ENCODE measurements at regions not wholly inside any gene's neighbourhood (a gene's known extent, or its start where the extent isn't known, plus 50 kb on each side); places are given as distances from the start of the nearest gene placed in this dataset.

DNA sequence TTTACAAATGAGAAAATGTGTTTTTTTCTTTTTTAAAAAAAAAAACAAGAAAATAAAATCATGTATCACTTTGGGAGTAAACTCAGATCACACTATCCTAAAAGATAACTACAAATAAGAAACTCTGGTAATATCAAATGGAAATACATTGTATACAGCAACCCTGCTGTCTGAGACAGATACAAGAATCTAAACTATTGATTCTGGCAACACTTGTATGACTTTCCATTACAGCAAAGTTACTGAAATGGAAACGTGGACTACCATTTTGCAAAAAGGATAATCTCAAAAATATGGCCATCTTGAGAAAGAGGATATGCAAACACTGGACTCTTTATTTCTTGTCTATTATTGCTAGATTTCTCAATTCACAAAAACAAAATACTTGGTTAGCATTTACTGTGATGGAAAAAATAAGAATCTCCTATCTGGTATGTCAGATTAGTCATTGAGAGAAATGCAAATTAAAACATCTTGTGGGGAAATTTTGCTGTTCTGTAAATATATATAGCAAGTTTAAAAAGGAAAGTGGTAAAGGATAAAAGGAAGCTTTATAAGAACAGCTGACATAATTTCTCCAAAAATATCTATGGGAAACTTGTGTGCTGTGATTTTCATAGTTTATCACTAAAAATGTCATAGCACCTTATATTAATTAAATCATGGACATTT lies 112.9 kb upstream of the FER start:
- Histone ChIP-seq H3K4me3 (no peak overlapping the region), H3K27ac (no peak overlapping the region), H3K9me3 (no peaks in the 10 kb centered on the region), H3K4me1 (no peaks in the 10 kb centered on the region), H3K27me3 (no peaks in the 10 kb centered on the region), H3K36me3 (no peaks in the 10 kb centered on the region)
- TF ChIP-seq POLR2AphosphoS5 (IDR thresholded peaks at IDR 0.05): no peak
- no peak for TF ChIP-seq POLR2A (IDR thresholded peaks at IDR 0.05)
- TF ChIP-seq, protein P1, sequence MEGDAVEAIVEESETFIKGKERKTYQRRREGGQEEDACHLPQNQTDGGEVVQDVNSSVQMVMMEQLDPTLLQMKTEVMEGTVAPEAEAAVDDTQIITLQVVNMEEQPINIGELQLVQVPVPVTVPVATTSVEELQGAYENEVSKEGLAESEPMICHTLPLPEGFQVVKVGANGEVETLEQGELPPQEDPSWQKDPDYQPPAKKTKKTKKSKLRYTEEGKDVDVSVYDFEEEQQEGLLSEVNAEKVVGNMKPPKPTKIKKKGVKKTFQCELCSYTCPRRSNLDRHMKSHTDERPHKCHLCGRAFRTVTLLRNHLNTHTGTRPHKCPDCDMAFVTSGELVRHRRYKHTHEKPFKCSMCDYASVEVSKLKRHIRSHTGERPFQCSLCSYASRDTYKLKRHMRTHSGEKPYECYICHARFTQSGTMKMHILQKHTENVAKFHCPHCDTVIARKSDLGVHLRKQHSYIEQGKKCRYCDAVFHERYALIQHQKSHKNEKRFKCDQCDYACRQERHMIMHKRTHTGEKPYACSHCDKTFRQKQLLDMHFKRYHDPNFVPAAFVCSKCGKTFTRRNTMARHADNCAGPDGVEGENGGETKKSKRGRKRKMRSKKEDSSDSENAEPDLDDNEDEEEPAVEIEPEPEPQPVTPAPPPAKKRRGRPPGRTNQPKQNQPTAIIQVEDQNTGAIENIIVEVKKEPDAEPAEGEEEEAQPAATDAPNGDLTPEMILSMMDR (IDR thresholded peaks at IDR 0.05): no peak
- TF ChIP-seq EP300 (IDR thresholded peaks at IDR 0.05): no peak
- DNase-seq (no peak), ATAC-seq (ENCODE audit: low FRiP score in 2 of 2) (no peak)
- WGBS, 2 donors: 79 to 82% methylated on average over 1 of the region's 1 CpG

DNA sequence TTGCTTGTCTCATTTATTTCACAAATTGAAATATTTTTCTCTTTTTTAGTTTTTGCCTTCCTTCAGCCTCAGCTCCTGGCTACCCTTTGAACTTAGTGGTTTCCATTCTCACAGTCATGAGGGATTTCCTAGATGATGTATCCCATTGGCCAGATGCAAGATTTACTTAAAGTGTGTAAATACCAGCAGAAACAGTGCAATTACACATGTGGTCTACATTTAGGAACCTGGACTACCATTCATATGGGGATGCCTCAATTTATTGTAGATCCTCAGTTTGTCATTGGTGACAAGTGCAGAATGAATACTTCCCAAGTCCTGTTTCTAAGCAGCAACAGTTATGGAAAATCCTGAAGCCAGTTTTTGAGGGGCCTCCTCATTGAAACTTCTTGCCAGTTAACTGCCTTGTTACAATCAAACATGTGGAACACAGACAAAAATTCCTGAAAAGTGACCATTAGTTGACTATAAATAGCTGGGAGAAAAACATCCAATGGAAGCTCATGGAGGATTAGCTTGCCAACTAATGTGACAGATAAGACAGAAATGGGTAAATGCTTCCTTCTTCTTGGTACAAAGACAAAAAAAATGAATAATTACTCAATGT lies 113.6 kb upstream of the FER start:
- Histone ChIP-seq H3K4me3 (no peak overlapping the region), H3K9me3 (no peaks in the 10 kb centered on the region), H3K27ac (no peak overlapping the region), H3K4me1 (no peaks in the 10 kb centered on the region), H3K36me3 (no peaks in the 10 kb centered on the region), H3K27me3 (no peaks in the 10 kb centered on the region)
- ATAC-seq (ENCODE audit: low FRiP score in 2 of 2): no peak
- no peak for DNase-seq
- TF ChIP-seq EP300 (IDR thresholded peaks at IDR 0.05): no peak
- no peak for TF ChIP-seq POLR2AphosphoS5 (IDR thresholded peaks at IDR 0.05)
- TF ChIP-seq, protein P1 (IDR thresholded peaks at IDR 0.05): no peak
- TF ChIP-seq POLR2A (IDR thresholded peaks at IDR 0.05): no peak

DNA sequence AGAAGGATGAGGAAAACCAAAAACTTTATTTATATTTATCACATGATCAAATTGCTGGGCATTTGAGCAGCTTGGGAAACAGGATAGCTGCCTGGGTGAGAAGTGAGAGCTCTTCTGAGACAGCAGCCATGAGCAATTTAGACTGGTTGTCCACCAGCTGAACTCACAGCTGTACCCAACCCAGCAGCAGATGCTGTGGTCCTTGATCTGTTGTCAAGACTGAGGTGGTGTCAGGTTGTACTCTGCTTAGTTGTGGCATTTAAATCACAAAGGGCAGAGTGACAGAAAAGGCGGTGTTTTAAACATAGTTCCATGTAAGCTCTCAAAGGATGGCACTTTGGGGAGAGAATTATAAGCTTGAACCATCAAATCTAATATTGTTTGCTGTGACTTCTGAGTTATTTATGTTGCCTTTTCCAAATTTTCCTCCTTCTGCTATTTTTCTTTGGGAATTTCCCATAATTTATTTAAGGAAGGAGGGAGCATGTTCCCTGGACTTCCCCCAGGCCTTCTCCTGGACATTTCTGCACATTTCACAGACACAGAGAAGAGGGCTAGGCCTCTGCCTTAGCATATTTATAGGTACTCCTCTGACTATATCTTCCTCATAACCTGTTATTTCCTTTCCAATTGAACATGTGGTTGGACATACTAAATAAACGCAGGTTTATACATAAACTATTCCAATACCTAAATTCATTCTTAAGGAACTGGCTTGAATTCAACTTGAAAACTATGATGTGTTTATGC lies 117.7 kb upstream of the FER start:
- Histone ChIP-seq H3K4me3 (no peak overlapping the region), H3K9me3 (no peaks in the 10 kb centered on the region), H3K4me1 (no peaks in the 10 kb centered on the region), H3K36me3 (no peaks in the 10 kb centered on the region), H3K27me3 (no peaks in the 10 kb centered on the region), H3K27ac (no peak overlapping the region)
- DNase-seq: no peak
- ATAC-seq (ENCODE audit: low FRiP score in 2 of 2): no peak
- WGBS, 2 donors: 88 to 92% methylated on average over 2 of the region's 2 CpGs
- TF ChIP-seq POLR2AphosphoS5 (IDR thresholded peaks at IDR 0.05) (no peak), POLR2A (IDR thresholded peaks at IDR 0.05) (no peak), EP300 (IDR thresholded peaks at IDR 0.05) (no peak)
- TF ChIP-seq, protein P1 (IDR thresholded peaks at IDR 0.05): no peak

DNA sequence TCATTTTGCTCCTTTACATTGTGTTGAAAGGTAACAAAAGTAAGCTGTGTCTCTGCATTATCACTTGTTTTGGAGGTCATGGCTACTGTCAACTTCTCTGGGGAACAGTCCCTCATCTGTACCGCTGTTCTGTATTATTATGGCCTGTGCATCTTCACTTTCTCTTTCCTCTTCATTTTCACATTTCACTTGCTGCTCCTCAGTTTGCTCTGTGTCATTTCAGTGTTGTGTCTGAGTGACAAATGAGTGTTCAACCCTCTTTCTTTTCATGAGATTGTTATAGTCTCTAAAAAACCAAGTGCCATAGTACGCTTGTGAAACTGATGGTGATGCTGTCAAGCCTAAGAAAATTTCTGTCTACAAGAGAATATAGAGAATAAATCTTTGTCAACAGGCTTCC lies 122.0 kb upstream of the FER start:
- H3K27me3 ChIP-seq: no peaks in the 10 kb centered on the region
- WGBS, 2 donors: 92 to 95% methylated on average over 2 of the region's 2 CpGs
- H3K4me1 ChIP-seq: no peaks in the 10 kb centered on the region
- H3K27ac ChIP-seq: no peak overlapping the region
- H3K9me3 ChIP-seq: no peaks in the 10 kb centered on the region
- H3K36me3 ChIP-seq: no peaks in the 10 kb centered on the region
- no peak overlapping the region for H3K4me3 ChIP-seq
- ATAC-seq (ENCODE audit: low FRiP score in 2 of 2): no peak
- no peak for DNase-seq
- no peak for TF ChIP-seq POLR2AphosphoS5 (IDR thresholded peaks at IDR 0.05)

DNA sequence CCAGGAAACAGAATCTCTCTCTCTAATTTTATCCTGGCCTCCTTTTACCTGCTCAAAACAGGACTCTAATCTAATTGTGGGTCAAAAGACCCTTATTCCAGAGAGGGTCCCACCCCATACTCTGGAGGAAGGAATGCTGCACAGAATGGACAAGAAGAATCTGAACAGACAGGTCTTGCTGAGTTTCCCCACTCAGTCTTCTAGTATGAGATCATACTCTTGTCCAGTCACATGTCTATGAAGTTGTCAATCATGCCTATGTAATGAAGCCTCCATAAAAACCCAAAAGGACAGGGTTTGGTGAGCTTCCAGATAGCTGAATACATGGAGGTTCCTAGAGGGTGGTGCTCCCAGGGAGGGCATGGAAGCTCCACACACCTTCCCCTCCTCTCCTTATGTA lies 123.9 kb upstream of the FER start:
- TF ChIP-seq POLR2A (IDR thresholded peaks at IDR 0.05) (no peak), EP300 (IDR thresholded peaks at IDR 0.05) (no peak), POLR2AphosphoS5 (IDR thresholded peaks at IDR 0.05) (no peak)
- TF ChIP-seq, protein P1 (IDR thresholded peaks at IDR 0.05): no peak
- ATAC-seq (ENCODE audit: low FRiP score in 2 of 2): no peak
- Histone ChIP-seq H3K27ac (no peak overlapping the region), H3K4me3 (no peak overlapping the region), H3K36me3 (no peaks in the 10 kb centered on the region), H3K4me1 (no peaks in the 10 kb centered on the region), H3K27me3 (no peaks in the 10 kb centered on the region), H3K9me3 (no peaks in the 10 kb centered on the region)
- DNase-seq: no peak
